Panc1 (cell line): ENCODE measurements at regions not wholly inside any gene's neighbourhood (a gene's known extent, or its start where the extent isn't known, plus 50 kb on each side); places are given as distances from the start of the nearest gene placed in this dataset.

Experiments
- ATAC-seq: fragments of 200-7000 bp; cut with Tn5 transposase; 2 replicates; pipeline ENCODE4 v1.9.1; 2020; ENCODE audit warnings: mild to moderate bottlenecking, moderate library complexity
- BruUV-seq: library from RNA; stranded (reverse); fragments of 400-500 nt; replicated peaks from 2 replicates; lab custom pipeline; 2021; lab: Mats Ljungman, UMichigan
- CTCF ChIA-PET: fragments of 300-600 bp; sonication (Branson Sonifier 250); formaldehyde crosslinking; loops from one replicate; lab custom pipeline; 2022; ENCODE audit warnings: antibody characterized with exemption; lab: Charles Lee
- POLR2A ChIA-PET: fragments of 300-600 bp; sonication (Branson Sonifier 250); formaldehyde crosslinking; loops from one replicate; lab custom pipeline; 2022; ENCODE audit warnings: antibody characterized with exemption; lab: Charles Lee
- DNase-seq: peaks from one replicate; pipeline ENCODE4 v3.0.0-alpha.2; 2010; ENCODE audit warnings: low read depth, low spot score
- H3K27ac ChIP-seq: 2 replicates; pipeline ENCODE4 v1.5.1; 2011; ENCODE audit warnings: mild to moderate bottlenecking, low read length, inconsistent platforms
- H3K27me3 ChIP-seq: fragments of 200-500 bp; sonication (Bioruptor generic); 2 replicates; pipeline ENCODE4 v1.6.0; 2014; ENCODE audit warnings: low read length, inconsistent platforms; ENCODE audit not compliant: control insufficient read depth, insufficient read depth
- H3K36me3 ChIP-seq: fragments of 200-500 bp; sonication (Bioruptor generic); 2 replicates; pipeline ENCODE4 v1.5.1; 2014; ENCODE audit warnings: inconsistent platforms, mild to moderate bottlenecking, low read length, moderate library complexity; ENCODE audit not compliant: control insufficient read depth, insufficient read depth
- H3K4me1 ChIP-seq: 2 replicates; pipeline ENCODE4 v1.5.1; 2011; ENCODE audit warnings: inconsistent platforms, mild to moderate bottlenecking, low read length, moderate library complexity; ENCODE audit not compliant: control insufficient read depth, insufficient read depth
- H3K4me3 ChIP-seq, 2 experiments: 2 replicates each; pipeline ENCODE4 v1.5.1; 2011 to 2012; ENCODE audit warnings: low read depth in 2 of 2, low read length in 2 of 2, mild to moderate bottlenecking in 2 of 2, inconsistent platforms in 1 of 2, moderate library complexity in 1 of 2
- H3K9me3 ChIP-seq: fragments of 200-500 bp; sonication (Bioruptor generic); 2 replicates; pipeline ENCODE4 v1.5.1; 2014; ENCODE audit warnings: low read depth, mild to moderate bottlenecking, inconsistent platforms, low read length, moderate library complexity; ENCODE audit not compliant: control insufficient read depth, insufficient read depth
- POLR2AphosphoS5 ChIP-seq: IDR thresholded peaks from 2 replicates; pipeline ENCODE4 v1.6.1; 2012; ENCODE audit warnings: mild to moderate bottlenecking, low read depth, low read length, moderate library complexity
- SIN3A ChIP-seq: IDR thresholded peaks from 2 replicates; pipeline ENCODE4 v1.6.1; 2012; ENCODE audit warnings: low read depth, mild to moderate bottlenecking, low read length, moderate library complexity, borderline replicate concordance; ENCODE audit not compliant: insufficient read depth
- TCF7L2 ChIP-seq: IDR thresholded peaks from 2 replicates; pipeline ENCODE4 v1.6.1; 2011; ENCODE audit warnings: mild to moderate bottlenecking, low read depth, low read length, inconsistent platforms
- in situ Hi-C: cut with HindIII; loops from 2 replicates; pipeline ENCODE4 v1.10.0; 2016; ENCODE audit warnings: low sequenced_read_pairs, low pct_unique_long_range_greater_than_20kb
- intact Hi-C: fragments of 100-400 bp; cut with micrococcal nuclease; formaldehyde crosslinking; loops from one replicate; pipeline ENCODE4 v1.10.0; 2022; ENCODE audit not compliant: unreplicated experiment
- TF ChIP-seq, protein P1 (sequence below): fragments of 450-650 bp; IDR thresholded peaks from 2 replicates; pipeline ENCODE4 v1.5.1; 2017; ENCODE audit warnings: mild to moderate bottlenecking
- TF ChIP-seq, protein P2 (sequence below), 2 experiments: IDR thresholded peaks; 2 replicates each; pipeline ENCODE4 v1.6.1; 2011 to 2012; ENCODE audit warnings: low read depth in 2 of 2, control low read depth in 1 of 2, low read length in 1 of 2, mild to moderate bottlenecking in 1 of 2, moderate library complexity in 1 of 2; ENCODE audit not compliant: insufficient read depth in 1 of 2

DNA sequence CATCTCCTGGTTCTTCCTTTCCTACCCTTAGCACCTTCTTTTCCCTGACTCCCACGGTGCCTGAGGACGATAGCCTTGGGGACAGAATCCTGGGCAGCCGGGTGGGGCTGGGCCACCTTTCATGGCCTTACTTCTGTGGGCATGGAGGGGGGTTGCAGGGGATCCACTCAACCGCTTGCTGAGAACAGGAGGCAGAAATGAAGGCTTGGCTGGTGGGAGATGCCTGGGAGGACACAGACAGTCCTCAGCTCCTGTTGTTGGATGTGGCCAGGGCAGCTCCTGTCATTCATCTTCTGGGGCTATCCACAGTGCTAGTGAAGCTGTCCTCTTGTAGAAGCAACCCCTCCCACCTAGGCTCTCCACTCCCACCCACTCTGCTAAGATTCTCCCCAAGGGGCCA is 95.5 kb upstream of the CELF4 start:
- no peaks in the 10 kb centered on the region for H3K36me3 ChIP-seq
- no peak for ATAC-seq
- no peak for DNase-seq
- TF ChIP-seq, protein P1, sequence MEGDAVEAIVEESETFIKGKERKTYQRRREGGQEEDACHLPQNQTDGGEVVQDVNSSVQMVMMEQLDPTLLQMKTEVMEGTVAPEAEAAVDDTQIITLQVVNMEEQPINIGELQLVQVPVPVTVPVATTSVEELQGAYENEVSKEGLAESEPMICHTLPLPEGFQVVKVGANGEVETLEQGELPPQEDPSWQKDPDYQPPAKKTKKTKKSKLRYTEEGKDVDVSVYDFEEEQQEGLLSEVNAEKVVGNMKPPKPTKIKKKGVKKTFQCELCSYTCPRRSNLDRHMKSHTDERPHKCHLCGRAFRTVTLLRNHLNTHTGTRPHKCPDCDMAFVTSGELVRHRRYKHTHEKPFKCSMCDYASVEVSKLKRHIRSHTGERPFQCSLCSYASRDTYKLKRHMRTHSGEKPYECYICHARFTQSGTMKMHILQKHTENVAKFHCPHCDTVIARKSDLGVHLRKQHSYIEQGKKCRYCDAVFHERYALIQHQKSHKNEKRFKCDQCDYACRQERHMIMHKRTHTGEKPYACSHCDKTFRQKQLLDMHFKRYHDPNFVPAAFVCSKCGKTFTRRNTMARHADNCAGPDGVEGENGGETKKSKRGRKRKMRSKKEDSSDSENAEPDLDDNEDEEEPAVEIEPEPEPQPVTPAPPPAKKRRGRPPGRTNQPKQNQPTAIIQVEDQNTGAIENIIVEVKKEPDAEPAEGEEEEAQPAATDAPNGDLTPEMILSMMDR: no peak
- TF ChIP-seq SIN3A (no peak), POLR2AphosphoS5 (no peak), TCF7L2 (no peak)
- TF ChIP-seq, protein P2, sequence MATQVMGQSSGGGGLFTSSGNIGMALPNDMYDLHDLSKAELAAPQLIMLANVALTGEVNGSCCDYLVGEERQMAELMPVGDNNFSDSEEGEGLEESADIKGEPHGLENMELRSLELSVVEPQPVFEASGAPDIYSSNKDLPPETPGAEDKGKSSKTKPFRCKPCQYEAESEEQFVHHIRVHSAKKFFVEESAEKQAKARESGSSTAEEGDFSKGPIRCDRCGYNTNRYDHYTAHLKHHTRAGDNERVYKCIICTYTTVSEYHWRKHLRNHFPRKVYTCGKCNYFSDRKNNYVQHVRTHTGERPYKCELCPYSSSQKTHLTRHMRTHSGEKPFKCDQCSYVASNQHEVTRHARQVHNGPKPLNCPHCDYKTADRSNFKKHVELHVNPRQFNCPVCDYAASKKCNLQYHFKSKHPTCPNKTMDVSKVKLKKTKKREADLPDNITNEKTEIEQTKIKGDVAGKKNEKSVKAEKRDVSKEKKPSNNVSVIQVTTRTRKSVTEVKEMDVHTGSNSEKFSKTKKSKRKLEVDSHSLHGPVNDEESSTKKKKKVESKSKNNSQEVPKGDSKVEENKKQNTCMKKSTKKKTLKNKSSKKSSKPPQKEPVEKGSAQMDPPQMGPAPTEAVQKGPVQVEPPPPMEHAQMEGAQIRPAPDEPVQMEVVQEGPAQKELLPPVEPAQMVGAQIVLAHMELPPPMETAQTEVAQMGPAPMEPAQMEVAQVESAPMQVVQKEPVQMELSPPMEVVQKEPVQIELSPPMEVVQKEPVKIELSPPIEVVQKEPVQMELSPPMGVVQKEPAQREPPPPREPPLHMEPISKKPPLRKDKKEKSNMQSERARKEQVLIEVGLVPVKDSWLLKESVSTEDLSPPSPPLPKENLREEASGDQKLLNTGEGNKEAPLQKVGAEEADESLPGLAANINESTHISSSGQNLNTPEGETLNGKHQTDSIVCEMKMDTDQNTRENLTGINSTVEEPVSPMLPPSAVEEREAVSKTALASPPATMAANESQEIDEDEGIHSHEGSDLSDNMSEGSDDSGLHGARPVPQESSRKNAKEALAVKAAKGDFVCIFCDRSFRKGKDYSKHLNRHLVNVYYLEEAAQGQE (IDR thresholded peaks at IDR 0.05; ENCODE audit: insufficient read depth in 1 of 2, low read depth in 2 of 2, low read length in 1 of 2): no peak
- CTCF ChIA-PET: no interaction called here
- H3K27ac ChIP-seq: no peak overlapping the region
- POLR2A ChIA-PET: no interaction called here
- intact Hi-C loops: no loop called here
- H3K4me1 ChIP-seq: no peaks in the 10 kb centered on the region
- no peak overlapping the region for H3K4me3 ChIP-seq
- no peaks in the 10 kb centered on the region for H3K9me3 ChIP-seq
- no peaks in the 10 kb centered on the region for H3K27me3 ChIP-seq
- in situ Hi-C loops: no loop called here
- no TSS peak for BruUV-seq

DNA sequence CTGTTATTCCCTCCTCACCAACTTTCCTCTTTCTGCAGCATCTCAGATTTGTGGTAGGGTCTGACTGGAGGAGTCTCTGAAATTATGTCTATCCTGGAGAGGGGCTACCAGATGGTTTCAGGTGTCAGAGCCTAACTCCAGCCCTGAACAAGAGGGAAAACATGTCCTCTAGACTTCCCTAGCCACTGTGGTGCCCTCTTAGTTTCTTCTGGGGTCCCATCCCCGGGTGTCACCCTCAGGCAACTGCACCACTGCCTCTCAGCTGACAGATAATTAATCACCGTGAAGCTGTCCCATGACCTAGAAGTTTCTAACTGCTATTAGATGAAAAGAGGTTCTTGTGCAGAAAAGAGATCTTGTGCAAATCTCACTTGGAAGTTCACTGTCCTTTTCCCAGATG is 95.1 kb upstream of the CELF4 start:
- POLR2A ChIA-PET: no interaction called here

More for the DNA sequence above, 95.1 kb upstream of the CELF4 start:
- BruUV-seq: no TSS peak
- H3K27me3 ChIP-seq: no peaks in the 10 kb centered on the region
- no peaks in the 10 kb centered on the region for H3K4me1 ChIP-seq
- no peak for ATAC-seq
- H3K4me3 ChIP-seq: no peak overlapping the region
- no peaks in the 10 kb centered on the region for H3K36me3 ChIP-seq
- no peak overlapping the region for H3K27ac ChIP-seq
- no peak for DNase-seq
- intact Hi-C loops: no loop called here
- no peaks in the 10 kb centered on the region for H3K9me3 ChIP-seq
- TF ChIP-seq, protein P1: no peak
- TF ChIP-seq SIN3A: no peak
- no peak for TF ChIP-seq POLR2AphosphoS5
- TF ChIP-seq, protein P2 (IDR thresholded peaks at IDR 0.05; ENCODE audit: insufficient read depth in 1 of 2, low read depth in 2 of 2, low read length in 1 of 2): no peak
- no peak for TF ChIP-seq TCF7L2
- in situ Hi-C loops: no loop called here
- CTCF ChIA-PET: no interaction called here
